Ishikawa (cell line): ENCODE measurements at regions not wholly inside any gene's neighbourhood (a gene's known extent, or its start where the extent isn't known, plus 50 kb on each side); places are given as distances from the start of the nearest gene placed in this dataset.

ENCODE experiments used
- CEBPB ChIP-seq: IDR thresholded peaks from 2 replicates; pipeline ENCODE4 v1.6.1; 2012
- CREB1 ChIP-seq: IDR thresholded peaks from 2 replicates; pipeline ENCODE4 v1.6.1; 2012; ENCODE audit warnings: low read depth
- EGR1 ChIP-seq: IDR thresholded peaks from 2 replicates; pipeline ENCODE4 v1.6.1; 2012
- EP300 ChIP-seq: IDR thresholded peaks from 2 replicates; pipeline ENCODE4 v1.6.1; 2012; ENCODE audit warnings: borderline replicate concordance
- FOXM1 ChIP-seq: IDR thresholded peaks from 2 replicates; pipeline ENCODE4 v1.6.1; 2012; ENCODE audit warnings: low read depth, borderline replicate concordance
- MAX ChIP-seq: IDR thresholded peaks from 2 replicates; pipeline ENCODE4 v1.6.1; 2012
- NFIC ChIP-seq: IDR thresholded peaks from 2 replicates; pipeline ENCODE4 v1.6.1; 2012
- RAD21 ChIP-seq: IDR thresholded peaks from 2 replicates; pipeline ENCODE4 v1.6.1; 2012; ENCODE audit warnings: low read depth
- TAF1 ChIP-seq: IDR thresholded peaks from 2 replicates; pipeline ENCODE4 v1.6.1; 2012; ENCODE audit warnings: low read depth, mild to moderate bottlenecking
- TCF12 ChIP-seq: IDR thresholded peaks from 2 replicates; pipeline ENCODE4 v1.6.1; 2012; ENCODE audit warnings: low read depth
- TEAD4 ChIP-seq: IDR thresholded peaks from 2 replicates; pipeline ENCODE4 v1.6.1; 2012
- YY1 ChIP-seq: IDR thresholded peaks from 2 replicates; pipeline ENCODE4 v1.6.1; 2012; ENCODE audit warnings: low read depth
- ZBTB7A ChIP-seq: IDR thresholded peaks from 2 replicates; pipeline ENCODE4 v1.6.1; 2012; ENCODE audit warnings: low read depth
- TF ChIP-seq, protein P1 (sequence below): IDR thresholded peaks from 2 replicates; pipeline ENCODE4 v1.6.1; 2012; ENCODE audit warnings: low read depth, mild to moderate bottlenecking
- TF ChIP-seq, protein P2 (sequence below): IDR thresholded peaks from 2 replicates; pipeline ENCODE4 v1.6.1; 2012

- TF ChIP-seq CREB1 (no peak), YY1 (no peak), NFIC (no peak), TCF12 (no peak), ZBTB7A (no peak), TEAD4 (no peak), FOXM1 (no peak)
These were observed 103.3 kb upstream of the TOP3B start for GRCh38 chr22:22085702-22086500.

GRCh38 chr22:22084089-22084711 is 101.6 kb upstream of the TOP3B start:
- TF ChIP-seq, protein P1, sequence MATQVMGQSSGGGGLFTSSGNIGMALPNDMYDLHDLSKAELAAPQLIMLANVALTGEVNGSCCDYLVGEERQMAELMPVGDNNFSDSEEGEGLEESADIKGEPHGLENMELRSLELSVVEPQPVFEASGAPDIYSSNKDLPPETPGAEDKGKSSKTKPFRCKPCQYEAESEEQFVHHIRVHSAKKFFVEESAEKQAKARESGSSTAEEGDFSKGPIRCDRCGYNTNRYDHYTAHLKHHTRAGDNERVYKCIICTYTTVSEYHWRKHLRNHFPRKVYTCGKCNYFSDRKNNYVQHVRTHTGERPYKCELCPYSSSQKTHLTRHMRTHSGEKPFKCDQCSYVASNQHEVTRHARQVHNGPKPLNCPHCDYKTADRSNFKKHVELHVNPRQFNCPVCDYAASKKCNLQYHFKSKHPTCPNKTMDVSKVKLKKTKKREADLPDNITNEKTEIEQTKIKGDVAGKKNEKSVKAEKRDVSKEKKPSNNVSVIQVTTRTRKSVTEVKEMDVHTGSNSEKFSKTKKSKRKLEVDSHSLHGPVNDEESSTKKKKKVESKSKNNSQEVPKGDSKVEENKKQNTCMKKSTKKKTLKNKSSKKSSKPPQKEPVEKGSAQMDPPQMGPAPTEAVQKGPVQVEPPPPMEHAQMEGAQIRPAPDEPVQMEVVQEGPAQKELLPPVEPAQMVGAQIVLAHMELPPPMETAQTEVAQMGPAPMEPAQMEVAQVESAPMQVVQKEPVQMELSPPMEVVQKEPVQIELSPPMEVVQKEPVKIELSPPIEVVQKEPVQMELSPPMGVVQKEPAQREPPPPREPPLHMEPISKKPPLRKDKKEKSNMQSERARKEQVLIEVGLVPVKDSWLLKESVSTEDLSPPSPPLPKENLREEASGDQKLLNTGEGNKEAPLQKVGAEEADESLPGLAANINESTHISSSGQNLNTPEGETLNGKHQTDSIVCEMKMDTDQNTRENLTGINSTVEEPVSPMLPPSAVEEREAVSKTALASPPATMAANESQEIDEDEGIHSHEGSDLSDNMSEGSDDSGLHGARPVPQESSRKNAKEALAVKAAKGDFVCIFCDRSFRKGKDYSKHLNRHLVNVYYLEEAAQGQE, result no peak
- TF ChIP-seq TAF1, result no peak

DNA sequence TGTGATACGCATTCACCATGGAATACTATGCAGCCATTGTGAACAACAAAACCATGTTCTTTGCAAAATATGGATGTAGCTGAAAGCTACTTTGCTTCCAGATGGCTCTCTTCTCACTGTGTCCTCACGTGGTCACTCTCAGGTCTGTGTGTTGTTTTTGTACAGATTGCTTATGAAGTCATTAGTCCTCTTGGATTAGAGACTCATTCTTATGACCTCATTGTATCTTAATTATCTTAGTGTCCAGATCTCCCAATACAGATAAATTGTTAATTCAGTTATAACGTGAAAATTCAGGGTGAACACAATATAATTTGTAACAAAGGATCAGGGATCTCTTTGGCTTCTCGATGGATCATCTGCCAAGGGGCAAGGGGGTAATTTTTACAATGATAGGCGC is 100.4 kb upstream of the TOP3B start:
- no peak for TF ChIP-seq TAF1
- TF ChIP-seq CEBPB, result no peak
- no peak for TF ChIP-seq FOXM1
- no peak for TF ChIP-seq TEAD4
- TF ChIP-seq CREB1, result no peak
- TF ChIP-seq EP300, result no peak
- no peak for TF ChIP-seq TCF12
- TF ChIP-seq NFIC, result no peak
- no peak for TF ChIP-seq ZBTB7A
- TF ChIP-seq YY1, result no peak

GRCh38 chr22:22082229-22082835 is 99.7 kb upstream of the TOP3B start:
- TF ChIP-seq, protein P2, sequence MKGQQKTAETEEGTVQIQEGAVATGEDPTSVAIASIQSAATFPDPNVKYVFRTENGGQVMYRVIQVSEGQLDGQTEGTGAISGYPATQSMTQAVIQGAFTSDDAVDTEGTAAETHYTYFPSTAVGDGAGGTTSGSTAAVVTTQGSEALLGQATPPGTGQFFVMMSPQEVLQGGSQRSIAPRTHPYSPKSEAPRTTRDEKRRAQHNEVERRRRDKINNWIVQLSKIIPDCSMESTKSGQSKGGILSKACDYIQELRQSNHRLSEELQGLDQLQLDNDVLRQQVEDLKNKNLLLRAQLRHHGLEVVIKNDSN, result no peak
- TF ChIP-seq MAX, result no peak
- no peak for TF ChIP-seq CREB1
- no peak for TF ChIP-seq FOXM1
- TF ChIP-seq TEAD4, result no peak

GRCh38 chr22:22080270-22080669 is 97.7 kb upstream of the TOP3B start:
- TF ChIP-seq RAD21, result no peak
- no peak for TF ChIP-seq NFIC
- TF ChIP-seq TAF1, result no peak
- TF ChIP-seq, protein P1, result no peak
- TF ChIP-seq CREB1, result no peak
- TF ChIP-seq TEAD4, result no peak
- TF ChIP-seq FOXM1, result no peak
- no peak for TF ChIP-seq CEBPB
- TF ChIP-seq EP300, result no peak
- no peak for TF ChIP-seq MAX
- no peak for TF ChIP-seq TCF12
- TF ChIP-seq ZBTB7A, result no peak
- TF ChIP-seq YY1, result no peak
- no peak for TF ChIP-seq EGR1
- TF ChIP-seq, protein P2, result no peak

- TF ChIP-seq RAD21 (no peak), CREB1 (no peak), TEAD4 (no peak), TAF1 (no peak), MAX (no peak), EP300 (no peak), FOXM1 (no peak), TCF12 (no peak), NFIC (no peak), EGR1 (no peak), ZBTB7A (no peak), YY1 (no peak)
- TF ChIP-seq, protein P2, result no peak
- TF ChIP-seq, protein P1, result no peak
These were observed 97.0 kb upstream of the TOP3B start for GRCh38 chr22:22079404-22080148.
